ENCODE measurements at regions not wholly inside any gene's neighbourhood (a gene's known extent, or its start where the extent isn't known, plus 50 kb on each side); places are given as distances from the start of the nearest gene placed in this dataset.

GRCh38 chr10:88187472-88187871, 324.0 kb downstream of the PTEN start:
- H3K27ac ChIP-seq = no peak overlapping the region
- no peak for DNase-seq (ENCODE audit: low read depth, low spot score)

- H3K27ac ChIP-seq = no peak overlapping the region
- DNase-seq (ENCODE audit: low read depth, low spot score) = no peak
Measured at GRCh38 chr10:88190123-88190522, 326.7 kb downstream of the PTEN start.

GRCh38 chr10:88190540-88191235, 327.3 kb downstream of the PTEN start:
- DNase-seq (ENCODE audit: low read depth, low spot score) = no peak
- no peak overlapping the region for H3K27ac ChIP-seq

GRCh38 chr10:88193018-88193417, 329.6 kb downstream of the PTEN start:
- H3K27ac ChIP-seq = no peak overlapping the region
- DNase-seq (ENCODE audit: low read depth, low spot score) = no peak

- peak; percentile 49 for DNase-seq (ENCODE audit: low read depth, low spot score)
- no peak overlapping the region for H3K27ac ChIP-seq
Measured at GRCh38 chr10:88194041-88194887, 330.8 kb downstream of the PTEN start.

- H3K27ac ChIP-seq = no peak overlapping the region
- DNase-seq (ENCODE audit: low read depth, low spot score) = no peak
Measured at GRCh38 chr10:88194961-88195367, 331.5 kb downstream of the PTEN start.

GRCh38 chr10:88195841-88196240, 332.4 kb downstream of the PTEN start:
- no peak for DNase-seq (ENCODE audit: low read depth, low spot score)
- no peak overlapping the region for H3K27ac ChIP-seq

GRCh38 chr10:88196291-88196690, 332.9 kb downstream of the PTEN start:
- no peak for DNase-seq (ENCODE audit: low read depth, low spot score)
- H3K27ac ChIP-seq = no peak overlapping the region

- H3K27ac ChIP-seq = no peak overlapping the region
- DNase-seq (ENCODE audit: low read depth, low spot score) = peak; percentile 44
Measured at GRCh38 chr10:88198023-88198422, 334.6 kb downstream of the PTEN start.

- no peak overlapping the region for H3K27ac ChIP-seq
- DNase-seq (ENCODE audit: low read depth, low spot score) = no peak
Measured at GRCh38 chr10:88200312-88201032, 337.0 kb downstream of the PTEN start.

- no peak overlapping the region for H3K27ac ChIP-seq
- no peak for DNase-seq (ENCODE audit: low read depth, low spot score)
Measured at GRCh38 chr10:88205842-88206446, 342.5 kb downstream of the PTEN start.

- no peak for DNase-seq (ENCODE audit: low read depth, low spot score)
- H3K27ac ChIP-seq = no peak overlapping the region
Measured at GRCh38 chr10:88207121-88207546, 343.7 kb downstream of the PTEN start.

GRCh38 chr10:88209231-88209630, 345.8 kb downstream of the PTEN start:
- no peak overlapping the region for H3K27ac ChIP-seq
- DNase-seq (ENCODE audit: low read depth, low spot score) = no peak

- DNase-seq (ENCODE audit: low read depth, low spot score) = no peak
- no peak overlapping the region for H3K27ac ChIP-seq
Measured at GRCh38 chr10:88209837-88210561, 346.6 kb downstream of the PTEN start.

- no peak for DNase-seq (ENCODE audit: low read depth, low spot score)
- H3K27ac ChIP-seq = no peak overlapping the region
Measured at GRCh38 chr10:88211230-88211629, 347.8 kb downstream of the PTEN start.

- H3K27ac ChIP-seq = no peak overlapping the region
- DNase-seq (ENCODE audit: low read depth, low spot score) = no peak
Measured at GRCh38 chr10:88212069-88212468, 348.6 kb downstream of the PTEN start.

GRCh38 chr10:88213065-88213605, 349.7 kb downstream of the PTEN start:
- H3K27ac ChIP-seq = no peak overlapping the region
- DNase-seq (ENCODE audit: low read depth, low spot score) = no peak

GRCh38 chr10:88216976-88217375, 353.6 kb downstream of the PTEN start:
- H3K27ac ChIP-seq = no peak overlapping the region
- no peak for DNase-seq (ENCODE audit: low read depth, low spot score)

- DNase-seq (ENCODE audit: low read depth, low spot score) = no peak
- no peak overlapping the region for H3K27ac ChIP-seq
Measured at GRCh38 chr10:88218362-88218761, 354.9 kb downstream of the PTEN start.

GRCh38 chr10:88219753-88220152, 356.3 kb downstream of the PTEN start:
- no peak for DNase-seq (ENCODE audit: low read depth, low spot score)
- no peak overlapping the region for H3K27ac ChIP-seq

All from epithelial cell of prostate (primary cell).